Epidermal melanocyte (primary cell): ENCODE measurements at regions not wholly inside any gene's neighbourhood (a gene's known extent, or its start where the extent isn't known, plus 50 kb on each side); places are given as distances from the start of the nearest gene placed in this dataset.

Experiments
- DNase-seq: peaks from one replicate; pipeline ENCODE4 v3.0.0; 2011; ENCODE audit warnings: low spot score; ENCODE audit not compliant: insufficient read length

GRCh38 chr5:81914696-81915095, 57.1 kb upstream of the ATG10 start:
- DNase-seq: no peak

GRCh38 chr5:81912933-81913332, 58.9 kb upstream of the ATG10 start:
- DNase-seq: no peak

GRCh38 chr5:81909677-81910076, 62.1 kb upstream of the ATG10 start:
- DNase-seq: no peak

- no peak for DNase-seq
These were observed 63.1 kb upstream of the ATG10 start for GRCh38 chr5:81908771-81909170.

GRCh38 chr5:81908044-81908443, 63.8 kb upstream of the ATG10 start:
- DNase-seq: no peak

GRCh38 chr5:81907012-81907635, 64.7 kb upstream of the ATG10 start:
- DNase-seq: no peak

- no peak for DNase-seq
These were observed 65.7 kb upstream of the ATG10 start for GRCh38 chr5:81906086-81906485.

- no peak for DNase-seq
These were observed 67.0 kb upstream of the ATG10 start for GRCh38 chr5:81904861-81905260.

GRCh38 chr5:81904166-81904565, 67.7 kb upstream of the ATG10 start:
- no peak for DNase-seq

- DNase-seq: no peak
These were observed 70.2 kb upstream of the ATG10 start for GRCh38 chr5:81901586-81901985.

- DNase-seq: no peak
These were observed 72.7 kb upstream of the ATG10 start for GRCh38 chr5:81899123-81899522.

- DNase-seq: no peak
These were observed 73.4 kb upstream of the ATG10 start for GRCh38 chr5:81898403-81898802.

GRCh38 chr5:81896764-81897163, 75.1 kb upstream of the ATG10 start:
- DNase-seq: no peak

GRCh38 chr5:81895307-81895706, 76.5 kb upstream of the ATG10 start:
- no peak for DNase-seq

- DNase-seq: no peak
These were observed 77.9 kb upstream of the ATG10 start for GRCh38 chr5:81893961-81894360.

GRCh38 chr5:81884871-81885270, 87.0 kb upstream of the ATG10 start:
- no peak for DNase-seq

- DNase-seq: no peak
These were observed 88.5 kb upstream of the ATG10 start for GRCh38 chr5:81883371-81883770.

- no peak for DNase-seq
These were observed 90.2 kb upstream of the ATG10 start for GRCh38 chr5:81881595-81881994.

GRCh38 chr5:81879936-81880335, 91.9 kb upstream of the ATG10 start:
- DNase-seq: no peak

- DNase-seq: no peak
These were observed 93.5 kb upstream of the ATG10 start for GRCh38 chr5:81878333-81878732.

GRCh38 chr5:81866994-81867393, 104.8 kb upstream of the ATG10 start:
- DNase-seq: no peak

- DNase-seq: no peak
These were observed 109.9 kb upstream of the SSBP2 start for GRCh38 chr5:81860778-81861177.

GRCh38 chr5:81859624-81860023, 108.7 kb upstream of the SSBP2 start:
- DNase-seq: no peak
